Endothelial cell of umbilical vein (primary cell): ENCODE measurements at regions not wholly inside any gene's neighbourhood (a gene's known extent, or its start where the extent isn't known, plus 50 kb on each side); places are given as distances from the start of the nearest gene placed in this dataset.

ENCODE experiments used
- BruUV-seq: library from RNA; stranded (reverse); fragments of 400-500 nt; replicated peaks from 2 replicates; lab custom pipeline; 2021; lab: Mats Ljungman, UMichigan
- CTCF ChIA-PET: fragments of 300-600, 350-600 bp; sonication (Branson Sonifier 250); formaldehyde crosslinking; loops from one replicate; lab custom pipeline; 2021; ENCODE audit warnings: antibody characterized with exemption, inconsistent platforms; lab: Charles Lee
- POLR2A ChIA-PET: fragments of 300-600, 350-600 bp; sonication (Branson Sonifier 250); formaldehyde crosslinking; loops from one replicate; lab custom pipeline; 2021; ENCODE audit warnings: antibody characterized with exemption, inconsistent platforms; lab: Charles Lee
- DNase-seq: peaks from one replicate; pipeline ENCODE4 v3.0.0-alpha.2; 2011; ENCODE audit warnings: low read depth, low spot score
- FAIRE-seq: peaks from 2 replicates; lab custom pipeline; 2011; peaks lifted over from hg19 to GRCh38; lab: Jason Lieb, UNC
- H2AFZ ChIP-seq: 2 replicates; pipeline ENCODE4 v1.6.0; 2012; ENCODE audit warnings: low read depth, low read length, control low read depth, inconsistent platforms
- H3K27ac ChIP-seq: 2 replicates; pipeline ENCODE4 v1.5.1; 2011; ENCODE audit warnings: low read depth, mild to moderate bottlenecking, control low read depth, low read length, moderate library complexity; ENCODE audit not compliant: insufficient read depth
- H3K27me3 ChIP-seq, 2 experiments: 2 replicates each; pipeline versions ENCODE4 v1.6.0 to v1.6.1; 2011; ENCODE audit warnings: low read length in 2 of 2, mixed read lengths in 1 of 2; ENCODE audit not compliant: control insufficient read depth in 2 of 2, insufficient read depth in 2 of 2
- H3K36me3 ChIP-seq, 2 experiments: 2 replicates in 1 of 2; 3 replicates in 1 of 2; pipeline ENCODE4 v1.5.1; 2011; ENCODE audit warnings: low read length in 2 of 2, mild to moderate bottlenecking in 1 of 2, moderate library complexity in 1 of 2; ENCODE audit not compliant: control insufficient read depth in 2 of 2, insufficient read depth in 2 of 2; ENCODE audit errors: extremely low read depth in 1 of 2
- H3K4me1 ChIP-seq: 3 replicates; pipeline ENCODE4 v1.5.1; 2011; ENCODE audit warnings: mild to moderate bottlenecking, low read length; ENCODE audit not compliant: control insufficient read depth, insufficient read depth; ENCODE audit errors: extremely low read depth
- H3K4me2 ChIP-seq: 2 replicates; pipeline ENCODE4 v1.6.1; 2011; ENCODE audit warnings: low read length, control low read depth, mixed read lengths; ENCODE audit not compliant: insufficient read depth
- H3K4me3 ChIP-seq, 3 experiments: fragments of 200-600 bp in 1 of 3; sonication (generic), shearing (Covaris generic) in 1 of 3; replicated peaks in 1 of 3; 2 replicates each; pipeline ENCODE4 v1.5.1; 2011 to 2016; ENCODE audit warnings: control low read depth in 3 of 3, low read length in 3 of 3, mild to moderate bottlenecking in 2 of 3, inconsistent platforms in 1 of 3, low read depth in 1 of 3, moderate library complexity in 1 of 3; ENCODE audit not compliant: insufficient read depth in 1 of 3
- H3K79me2 ChIP-seq: 2 replicates; pipeline ENCODE4 v1.6.0; 2012; ENCODE audit warnings: low read length, inconsistent platforms; ENCODE audit not compliant: control insufficient read depth, insufficient read depth
- H3K9ac ChIP-seq: replicated peaks from 2 replicates; pipeline ENCODE3; 2011; ENCODE audit warnings: low read length, control low read depth; ENCODE audit not compliant: insufficient read depth; ENCODE audit errors: extremely low read depth
- H3K9me1 ChIP-seq: replicated peaks from 3 replicates; pipeline ENCODE4 v1.6.0; 2011; ENCODE audit warnings: mild to moderate bottlenecking, low read length; ENCODE audit not compliant: control insufficient read depth, insufficient read depth; ENCODE audit errors: extremely low read depth
- H3K9me3 ChIP-seq: replicated peaks from 2 replicates; pipeline ENCODE4 v1.5.1; 2012; ENCODE audit warnings: low read length, inconsistent platforms; ENCODE audit not compliant: control insufficient read depth, insufficient read depth
- H4K20me1 ChIP-seq: replicated peaks from 2 replicates; pipeline ENCODE3; 2011; ENCODE audit warnings: mild to moderate bottlenecking, low read length; ENCODE audit not compliant: control insufficient read depth, insufficient read depth; ENCODE audit errors: extremely low read depth
- EZH2 ChIP-seq: IDR thresholded peaks from 2 replicates; pipeline ENCODE4 v1.6.1; 2012; ENCODE audit warnings: borderline replicate concordance, low read depth, mild to moderate bottlenecking, moderate library complexity, low read length, inconsistent platforms; ENCODE audit not compliant: severe bottlenecking
- FOS ChIP-seq: IDR thresholded peaks from 2 replicates; pipeline ENCODE4 v1.6.1; 2011; ENCODE audit warnings: mild to moderate bottlenecking, low read length, moderate library complexity, borderline replicate concordance; ENCODE audit not compliant: insufficient read depth
- MAX ChIP-seq: IDR thresholded peaks from 2 replicates; pipeline ENCODE4 v1.6.1; 2011; ENCODE audit not compliant: insufficient read depth, insufficient read length
- MYC ChIP-seq: IDR thresholded peaks from one replicate; pipeline ENCODE4 v1.6.1; 2011; ENCODE audit warnings: mild to moderate bottlenecking, low read depth, low read length
- POLR2A ChIP-seq: IDR thresholded peaks from 2 replicates; pipeline ENCODE4 v1.6.1; 2012; ENCODE audit warnings: low read depth, mild to moderate bottlenecking, control low read depth, low read length
- POLR2AphosphoS5 ChIP-seq: IDR thresholded peaks from 2 replicates; pipeline ENCODE4 v1.6.1; 2012; ENCODE audit warnings: low read depth, mild to moderate bottlenecking, control low read depth, low read length, moderate library complexity; ENCODE audit not compliant: insufficient read depth
- dilution Hi-C: fragments of 300-500 bp; cut with MboI; formaldehyde crosslinking; loops from one replicate; pipeline ENCODE4 v1.15.0; 2019; ENCODE audit warnings: low sequenced_read_pairs; ENCODE audit not compliant: extremely low pct_ligation_motif_present
- intact Hi-C: fragments of 100-400 bp; cut with micrococcal nuclease; formaldehyde crosslinking; loops from one replicate; pipeline ENCODE4 v1.10.0; 2022
- TF ChIP-seq, protein P1 (sequence below), 2 donors: IDR thresholded peaks; 1 replicate in 1 of 2; 2 replicates in 1 of 2; pipeline ENCODE4 v1.5.1; 2011; ENCODE audit warnings: low read length in 2 of 2, mild to moderate bottlenecking in 2 of 2, moderate library complexity in 2 of 2, control low read depth in 1 of 2, inconsistent platforms in 1 of 2, low read depth in 1 of 2; ENCODE audit not compliant: insufficient read depth in 1 of 2; ENCODE audit errors: extremely low read depth in 1 of 2

DNA sequence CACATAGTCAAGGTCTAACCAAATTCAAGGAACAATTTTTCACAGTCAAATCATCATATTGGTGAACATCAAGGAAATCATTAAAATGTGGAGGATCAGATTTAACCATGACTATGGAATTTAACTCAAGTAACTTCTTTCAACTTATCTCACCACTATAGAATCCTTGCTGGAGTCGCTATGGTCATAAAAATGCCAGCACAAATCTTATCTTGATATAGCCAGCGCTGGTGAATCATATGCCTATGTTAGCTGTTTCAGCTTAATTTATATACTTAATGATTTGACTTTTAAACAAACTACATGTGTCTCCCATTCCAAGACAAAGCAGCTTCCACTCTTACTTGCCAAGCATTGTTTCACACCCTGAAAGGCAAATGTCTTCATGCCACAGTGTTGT, 416.4 kb downstream of the CDH11 start:
- BruUV-seq = no TSS peak
- intact Hi-C loops (no loop called here), dilution Hi-C loops (no loop called here)
- H4K20me1 ChIP-seq = no peaks in the 10 kb centered on the region
- ChIA-PET CTCF (interaction anchor here (1.4 kb wide), 1 partner anchor 9 kb away, joined by 3 read pairs; no protein-coding TSS in a partner anchor), POLR2A (no interaction called here)
- DNase-seq = no peak
- H3K27me3 ChIP-seq = no peaks in the 10 kb centered on the region
- H3K9me1 ChIP-seq = no peaks in the 10 kb centered on the region
- H3K27ac ChIP-seq = no peak overlapping the region
- H3K4me3 ChIP-seq = no peak overlapping the region
- no peak overlapping the region for H2AFZ ChIP-seq
- H3K9ac ChIP-seq = no peak overlapping the region
- H3K4me2 ChIP-seq = no peak overlapping the region
- H3K79me2 ChIP-seq = no peaks in the 10 kb centered on the region
- no peaks in the 10 kb centered on the region for H3K9me3 ChIP-seq
- H3K4me1 ChIP-seq = no peaks in the 10 kb centered on the region
- FAIRE-seq = no peak
- TF ChIP-seq FOS = no peak
- TF ChIP-seq POLR2A = no peak
- no peak for TF ChIP-seq MYC
- TF ChIP-seq EZH2 = no peak
- no peak for TF ChIP-seq MAX
- TF ChIP-seq, protein P1, sequence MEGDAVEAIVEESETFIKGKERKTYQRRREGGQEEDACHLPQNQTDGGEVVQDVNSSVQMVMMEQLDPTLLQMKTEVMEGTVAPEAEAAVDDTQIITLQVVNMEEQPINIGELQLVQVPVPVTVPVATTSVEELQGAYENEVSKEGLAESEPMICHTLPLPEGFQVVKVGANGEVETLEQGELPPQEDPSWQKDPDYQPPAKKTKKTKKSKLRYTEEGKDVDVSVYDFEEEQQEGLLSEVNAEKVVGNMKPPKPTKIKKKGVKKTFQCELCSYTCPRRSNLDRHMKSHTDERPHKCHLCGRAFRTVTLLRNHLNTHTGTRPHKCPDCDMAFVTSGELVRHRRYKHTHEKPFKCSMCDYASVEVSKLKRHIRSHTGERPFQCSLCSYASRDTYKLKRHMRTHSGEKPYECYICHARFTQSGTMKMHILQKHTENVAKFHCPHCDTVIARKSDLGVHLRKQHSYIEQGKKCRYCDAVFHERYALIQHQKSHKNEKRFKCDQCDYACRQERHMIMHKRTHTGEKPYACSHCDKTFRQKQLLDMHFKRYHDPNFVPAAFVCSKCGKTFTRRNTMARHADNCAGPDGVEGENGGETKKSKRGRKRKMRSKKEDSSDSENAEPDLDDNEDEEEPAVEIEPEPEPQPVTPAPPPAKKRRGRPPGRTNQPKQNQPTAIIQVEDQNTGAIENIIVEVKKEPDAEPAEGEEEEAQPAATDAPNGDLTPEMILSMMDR (IDR thresholded peaks at IDR 0.05; ENCODE audit: extremely low read depth in 1 of 2, insufficient read depth in 1 of 2, low read depth in 1 of 2, low read length in 2 of 2) = no peak
- no peak for TF ChIP-seq POLR2AphosphoS5
- H3K36me3 ChIP-seq = no peaks in the 10 kb centered on the region
